ENCODE measurements at regions not wholly inside any gene's neighbourhood (a gene's known extent, or its start where the extent isn't known, plus 50 kb on each side); places are given as distances from the start of the nearest gene placed in this dataset.

DNA sequence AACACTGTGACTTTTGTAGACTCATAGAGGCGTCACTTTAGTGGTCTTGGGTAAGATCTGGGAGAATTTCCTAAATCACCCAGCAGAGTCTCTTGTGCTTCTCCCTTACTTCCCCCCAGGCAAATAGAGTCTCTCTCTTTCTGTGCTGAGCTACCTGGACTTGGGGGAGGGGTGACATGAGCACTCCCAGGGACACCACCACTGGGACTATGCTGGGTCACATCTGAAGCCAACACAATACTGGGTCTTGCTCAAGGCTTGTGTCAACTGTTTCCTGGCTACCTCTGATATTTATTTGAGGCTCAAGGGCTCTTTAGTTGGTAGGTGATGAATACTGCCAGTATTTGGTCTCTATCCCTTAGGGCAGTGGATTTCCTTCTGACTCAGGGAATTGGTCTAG, 214.6 kb upstream of the TPK1 start:
- Mint-ChIP-seq H3K4me3 (ENCODE audit: unreplicated experiment) (no peak overlapping the region), H3K27ac (ENCODE audit: unreplicated experiment) (no peak overlapping the region), H3K9me3 (ENCODE audit: unreplicated experiment) (peaks cover 27% of the 10 kb centered on the region), H3K27me3 (ENCODE audit: unreplicated experiment) (no peaks in the 10 kb centered on the region), H3K4me1 (ENCODE audit: unreplicated experiment) (no peaks in the 10 kb centered on the region), H3K36me3 (ENCODE audit: unreplicated experiment) (no peaks in the 10 kb centered on the region)
- TF ChIP-seq, protein P1, sequence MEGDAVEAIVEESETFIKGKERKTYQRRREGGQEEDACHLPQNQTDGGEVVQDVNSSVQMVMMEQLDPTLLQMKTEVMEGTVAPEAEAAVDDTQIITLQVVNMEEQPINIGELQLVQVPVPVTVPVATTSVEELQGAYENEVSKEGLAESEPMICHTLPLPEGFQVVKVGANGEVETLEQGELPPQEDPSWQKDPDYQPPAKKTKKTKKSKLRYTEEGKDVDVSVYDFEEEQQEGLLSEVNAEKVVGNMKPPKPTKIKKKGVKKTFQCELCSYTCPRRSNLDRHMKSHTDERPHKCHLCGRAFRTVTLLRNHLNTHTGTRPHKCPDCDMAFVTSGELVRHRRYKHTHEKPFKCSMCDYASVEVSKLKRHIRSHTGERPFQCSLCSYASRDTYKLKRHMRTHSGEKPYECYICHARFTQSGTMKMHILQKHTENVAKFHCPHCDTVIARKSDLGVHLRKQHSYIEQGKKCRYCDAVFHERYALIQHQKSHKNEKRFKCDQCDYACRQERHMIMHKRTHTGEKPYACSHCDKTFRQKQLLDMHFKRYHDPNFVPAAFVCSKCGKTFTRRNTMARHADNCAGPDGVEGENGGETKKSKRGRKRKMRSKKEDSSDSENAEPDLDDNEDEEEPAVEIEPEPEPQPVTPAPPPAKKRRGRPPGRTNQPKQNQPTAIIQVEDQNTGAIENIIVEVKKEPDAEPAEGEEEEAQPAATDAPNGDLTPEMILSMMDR (IDR thresholded peaks at IDR 0.05), result no peak
- DNase-seq (ENCODE audit: extremely low spot score, unreplicated experiment), result no peak

- TF ChIP-seq, protein P1 (IDR thresholded peaks at IDR 0.05), result peak; percentile 87
- Mint-ChIP-seq H3K27ac (ENCODE audit: unreplicated experiment) (no peak overlapping the region), H3K4me3 (ENCODE audit: unreplicated experiment) (peak overlapping the region; percentile 49)
Observed at GRCh38 chr7:145036604-145037405, 201.0 kb upstream of the TPK1 start.

DNA sequence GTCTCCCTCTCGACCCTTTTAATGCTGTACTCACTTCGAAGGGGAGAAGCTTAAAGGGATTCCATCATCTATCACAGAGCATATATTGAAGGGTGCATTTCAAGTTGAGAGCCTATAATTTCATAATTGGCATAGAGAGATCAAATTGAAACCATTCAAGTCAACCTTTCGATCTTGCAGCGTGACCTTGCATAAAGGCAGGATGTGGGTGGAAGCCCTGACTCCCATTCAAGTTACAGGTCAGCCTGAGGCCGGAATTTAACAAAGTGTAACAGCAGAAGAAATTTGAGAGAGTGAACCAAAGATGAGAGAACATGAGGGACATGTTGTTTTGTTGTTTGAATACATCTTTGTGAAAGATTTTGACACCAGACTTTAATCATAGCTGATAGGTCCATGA, 195.3 kb upstream of the TPK1 start:
- TF ChIP-seq, protein P1 (IDR thresholded peaks at IDR 0.05), result no peak
- Mint-ChIP-seq H3K4me3 (ENCODE audit: unreplicated experiment) (no peak overlapping the region), H3K27ac (ENCODE audit: unreplicated experiment) (no peak overlapping the region), H3K36me3 (ENCODE audit: unreplicated experiment) (no peaks in the 10 kb centered on the region), H3K4me1 (ENCODE audit: unreplicated experiment) (no peaks in the 10 kb centered on the region), H3K9me3 (ENCODE audit: unreplicated experiment) (peaks cover 6% of the 10 kb centered on the region), H3K27me3 (ENCODE audit: unreplicated experiment) (no peaks in the 10 kb centered on the region)
- no peak for DNase-seq (ENCODE audit: extremely low spot score, unreplicated experiment)

More at GRCh38 chr7:145036604-145037405, 201.0 kb upstream of the TPK1 start:
- H3K4me1 Mint-ChIP-seq (ENCODE audit: unreplicated experiment), result peaks cover 2% of the 10 kb centered on the region
- no peaks in the 10 kb centered on the region for H3K27me3 Mint-ChIP-seq (ENCODE audit: unreplicated experiment)
- H3K9me3 Mint-ChIP-seq (ENCODE audit: unreplicated experiment), result peaks cover 6% of the 10 kb centered on the region
- no peaks in the 10 kb centered on the region for H3K36me3 Mint-ChIP-seq (ENCODE audit: unreplicated experiment)
- no peak for DNase-seq (ENCODE audit: extremely low spot score, unreplicated experiment)

DNA sequence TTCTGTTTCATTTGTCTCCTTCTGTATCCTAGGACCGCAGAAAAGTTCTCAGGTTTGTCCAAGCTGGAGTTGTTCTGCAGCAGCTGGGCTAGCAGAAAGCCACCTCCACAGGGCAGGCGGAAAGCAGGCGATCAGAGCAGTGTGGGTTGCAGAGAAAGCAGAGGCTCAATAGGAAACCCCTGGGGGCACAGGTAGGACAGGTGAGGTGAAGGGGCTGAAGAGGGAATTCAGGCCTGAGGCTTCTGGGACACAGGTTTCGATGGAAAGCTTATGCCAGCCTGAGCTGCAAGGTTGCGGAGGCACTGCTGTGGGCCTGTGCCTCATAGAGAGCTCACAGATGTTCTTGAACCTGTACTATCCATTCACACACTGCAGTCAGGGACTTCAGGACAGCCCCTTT, 194.9 kb upstream of the TPK1 start:
- no peak overlapping the region for H3K4me3 Mint-ChIP-seq (ENCODE audit: unreplicated experiment)
- H3K27ac Mint-ChIP-seq (ENCODE audit: unreplicated experiment), result no peak overlapping the region
- TF ChIP-seq, protein P1 (IDR thresholded peaks at IDR 0.05), result no peak
- H3K9me3 Mint-ChIP-seq (ENCODE audit: unreplicated experiment), result peaks cover 6% of the 10 kb centered on the region
- no peaks in the 10 kb centered on the region for H3K36me3 Mint-ChIP-seq (ENCODE audit: unreplicated experiment)
- no peak for DNase-seq (ENCODE audit: extremely low spot score, unreplicated experiment)
- H3K27me3 Mint-ChIP-seq (ENCODE audit: unreplicated experiment), result no peaks in the 10 kb centered on the region
- no peaks in the 10 kb centered on the region for H3K4me1 Mint-ChIP-seq (ENCODE audit: unreplicated experiment)

GRCh38 chr7:145020454-145020853, 184.6 kb upstream of the TPK1 start:
- H3K4me3 Mint-ChIP-seq (ENCODE audit: unreplicated experiment), result no peak overlapping the region
- H3K9me3 Mint-ChIP-seq (ENCODE audit: unreplicated experiment), result no peaks in the 10 kb centered on the region
- no peak for DNase-seq (ENCODE audit: extremely low spot score, unreplicated experiment)
- H3K36me3 Mint-ChIP-seq (ENCODE audit: unreplicated experiment), result no peaks in the 10 kb centered on the region
- TF ChIP-seq, protein P1 (IDR thresholded peaks at IDR 0.05), result no peak
- no peaks in the 10 kb centered on the region for H3K4me1 Mint-ChIP-seq (ENCODE audit: unreplicated experiment)
- H3K27ac Mint-ChIP-seq (ENCODE audit: unreplicated experiment), result no peak overlapping the region
- H3K27me3 Mint-ChIP-seq (ENCODE audit: unreplicated experiment), result no peaks in the 10 kb centered on the region

Data from osteocyte (in vitro differentiated cells).